HepG2 (cell line): ENCODE measurements at regions not wholly inside any gene's neighbourhood (a gene's known extent, or its start where the extent isn't known, plus 50 kb on each side); places are given as distances from the start of the nearest gene placed in this dataset.

Experiments
- ATAC-seq: fragments of 200-7000 bp; cut with Tn5 transposase; 3 replicates; pipeline ENCODE4 v1.9.1; 2020; ENCODE audit warnings: mild to moderate bottlenecking, moderate library complexity
- BruUV-seq: library from RNA; stranded (reverse); fragments of 400-500 nt; replicated peaks from 2 replicates; lab custom pipeline; 2021; lab: Mats Ljungman, UMichigan
- CTCF ChIA-PET: fragments of 300-600 bp; formaldehyde crosslinking; extraction: SDS; loops from one replicate; lab custom pipeline; 2021; ENCODE audit warnings: low total read pairs, inconsistent platforms, low intra/inter-chr PET ratio; lab: Yijun Ruan, JAX
- POLR2A ChIA-PET: fragments of 350-600 bp; sonication (Branson Sonifier 250); formaldehyde crosslinking; loops from one replicate; lab custom pipeline; 2020; ENCODE audit warnings: antibody characterized with exemption, inconsistent platforms; lab: Yijun Ruan, JAX
- DNase-seq: peaks from one replicate; pipeline ENCODE4 v3.0.0-alpha.2; 2015; ENCODE audit warnings: low spot score
- FAIRE-seq: peaks from 3 replicates; lab custom pipeline; 2011; peaks lifted over from hg19 to GRCh38; lab: Jason Lieb, UNC
- H2AFZ ChIP-seq: one replicate; pipeline ENCODE4 v1.6.1; 2011; ENCODE audit warnings: low read length, inconsistent platforms
- H3K27ac ChIP-seq: fragments of 300-600 bp; 3 replicates; pipeline ENCODE4 v1.8.0; 2011; ENCODE audit warnings: mixed run types, mild to moderate bottlenecking, mixed read lengths, low read length, inconsistent platforms; ENCODE audit not compliant: insufficient read depth; ENCODE audit errors: extremely low read length
- H3K27me3 ChIP-seq, 2 experiments: fragments of 200-600 bp in 1 of 2; 2 replicates in 1 of 2; 3 replicates in 1 of 2; pipeline versions ENCODE4 v1.6.0 to v1.8.0; 2011; ENCODE audit warnings: low read length in 2 of 2, mild to moderate bottlenecking in 2 of 2, moderate library complexity in 2 of 2, inconsistent platforms in 1 of 2; ENCODE audit not compliant: insufficient read depth in 2 of 2, control insufficient read depth in 1 of 2
- H3K36me3 ChIP-seq, 2 experiments: fragments of 200-600 bp in 1 of 2; replicated peaks in 1 of 2; 2 replicates in 1 of 2; 3 replicates in 1 of 2; pipeline versions ENCODE4 v1.5.1 to v1.8.0; 2011; ENCODE audit warnings: low read length in 2 of 2, inconsistent platforms in 1 of 2; ENCODE audit not compliant: insufficient read depth in 2 of 2, control insufficient read depth in 1 of 2
- H3K4me1 ChIP-seq: 2 replicates; pipeline ENCODE4 v1.5.1; 2012; ENCODE audit warnings: low read length, inconsistent platforms; ENCODE audit not compliant: insufficient read depth
- H3K4me2 ChIP-seq: 2 replicates; pipeline ENCODE4 v1.6.0; 2011; ENCODE audit warnings: low read depth, low read length, inconsistent platforms
- H3K4me3 ChIP-seq, 3 experiments: fragments of 200-600 bp in 1 of 3; sonication (generic), shearing (Covaris generic) in 1 of 3; replicated peaks in 1 of 3; 2 replicates each; pipeline ENCODE4 v1.5.1; 2011 to 2016; ENCODE audit warnings: low read length in 3 of 3, inconsistent platforms in 2 of 3, low read depth in 2 of 3, mild to moderate bottlenecking in 2 of 3, control low read depth in 1 of 3, mixed read lengths in 1 of 3; ENCODE audit not compliant: insufficient read depth in 1 of 3
- H3K79me2 ChIP-seq: one replicate; pipeline ENCODE4 v1.6.1; 2011; ENCODE audit warnings: low read length, inconsistent platforms; ENCODE audit not compliant: insufficient read depth
- H3K9ac ChIP-seq: 2 replicates; pipeline ENCODE4 v1.6.0; 2011; ENCODE audit warnings: mild to moderate bottlenecking, low read depth, low read length, inconsistent platforms; ENCODE audit not compliant: insufficient read depth
- H3K9me3 ChIP-seq: 2 replicates; pipeline ENCODE4 v1.5.1; 2012; ENCODE audit warnings: mild to moderate bottlenecking, low read length
- H4K20me1 ChIP-seq: 2 replicates; pipeline ENCODE4 v1.6.0; 2011; ENCODE audit warnings: inconsistent platforms, mild to moderate bottlenecking, low read length, moderate library complexity; ENCODE audit not compliant: insufficient read depth
- DMAP1 ChIP-seq: IDR thresholded peaks from 2 replicates; pipeline ENCODE4 v1.6.1; 2016
- GABPB1 ChIP-seq: IDR thresholded peaks from 2 replicates; pipeline ENCODE4 v1.6.1; 2016; ENCODE audit warnings: mild to moderate bottlenecking, missing genetic modification reagents, moderate library complexity, missing compliant biosample characterization
- HCFC1 ChIP-seq: fragments of 150-350 bp; IDR thresholded peaks from 2 replicates; pipeline ENCODE4 v1.6.1; 2014; ENCODE audit warnings: low read depth, low read length
- HOXA7 ChIP-seq: sonication (generic); formaldehyde crosslinking; IDR thresholded peaks from 2 replicates; pipeline ENCODE4 v1.8.1; 2022; ENCODE audit warnings: mild to moderate bottlenecking, missing genetic modification reagents, moderate library complexity
- MAZ ChIP-seq, 2 experiments: sonication (generic) in 1 of 2; formaldehyde crosslinking in 1 of 2; IDR thresholded peaks; 2 replicates each; pipeline versions ENCODE4 v1.5.0 to v1.6.1; 2012 to 2020; ENCODE audit warnings: low read depth in 2 of 2, mild to moderate bottlenecking in 2 of 2, borderline replicate concordance in 1 of 2, improper control_type of control experiment in 1 of 2, low read length in 1 of 2, missing genetic modification reagents in 1 of 2, moderate library complexity in 1 of 2
- MTF1 ChIP-seq: sonication (generic); formaldehyde crosslinking; IDR thresholded peaks from 2 replicates; pipeline ENCODE4 v1.5.0; 2020; ENCODE audit warnings: missing genetic modification reagents
- ONECUT2 ChIP-seq: sonication (generic); formaldehyde crosslinking; IDR thresholded peaks from 2 replicates; pipeline ENCODE4 v1.4.0; 2020; ENCODE audit warnings: missing genetic modification reagents
- ZBTB46 ChIP-seq: sonication (generic); formaldehyde crosslinking; IDR thresholded peaks from 2 replicates; pipeline ENCODE4 v1.4.0; 2020; ENCODE audit warnings: mild to moderate bottlenecking, missing genetic modification reagents, borderline replicate concordance
- ZFP1 ChIP-seq: IDR thresholded peaks from 2 replicates; pipeline ENCODE4 v1.6.1; 2016
- ZFP82 ChIP-seq: sonication (generic); formaldehyde crosslinking; IDR thresholded peaks from 2 replicates; pipeline ENCODE4 v1.5.1; 2020; ENCODE audit warnings: mild to moderate bottlenecking, missing genetic modification reagents, borderline replicate concordance
- ZNF512B ChIP-seq: sonication (generic); formaldehyde crosslinking; IDR thresholded peaks from 2 replicates; pipeline ENCODE4 v1.5.1; 2020; ENCODE audit warnings: missing genetic modification reagents, mild to moderate bottlenecking, borderline replicate concordance
- ZNF652 ChIP-seq: IDR thresholded peaks from 2 replicates; pipeline ENCODE4 v1.6.1; 2016; ENCODE audit warnings: low read depth, borderline replicate concordance
- ZNF687 ChIP-seq: sonication (generic); formaldehyde crosslinking; IDR thresholded peaks from 2 replicates; pipeline ENCODE4 v1.5.1; 2020; ENCODE audit warnings: mild to moderate bottlenecking, missing genetic modification reagents, moderate library complexity
- ZNF784 ChIP-seq: sonication (generic); formaldehyde crosslinking; IDR thresholded peaks from 2 replicates; pipeline ENCODE4 v1.5.1; 2020; ENCODE audit warnings: missing genetic modification reagents, mild to moderate bottlenecking, borderline replicate concordance
- WGBS: methylation state at CpG from one replicate; pipeline ENCODE4 v1.1.6; 2017; ENCODE audit warnings: low lambda C conversion rate; 5-methylcytosine and 5-hydroxymethylcytosine counted together
- in situ Hi-C: cut with HindIII; loops from 2 replicates; pipeline ENCODE4 v1.10.0; 2017; ENCODE audit warnings: low pct_unique_long_range_greater_than_20kb; ENCODE audit not compliant: extremely low pct_ligation_motif_present
- intact Hi-C: fragments of 100-400 bp; cut with micrococcal nuclease; formaldehyde crosslinking; loops from one replicate; pipeline ENCODE4 v1.10.0; 2022; ENCODE audit not compliant: unreplicated experiment
- TF ChIP-seq, protein P1 (sequence below): sonication (generic); formaldehyde crosslinking; IDR thresholded peaks from 2 replicates; pipeline ENCODE4 v1.5.1; 2020; ENCODE audit warnings: mild to moderate bottlenecking, missing genetic modification reagents, moderate library complexity

DNA sequence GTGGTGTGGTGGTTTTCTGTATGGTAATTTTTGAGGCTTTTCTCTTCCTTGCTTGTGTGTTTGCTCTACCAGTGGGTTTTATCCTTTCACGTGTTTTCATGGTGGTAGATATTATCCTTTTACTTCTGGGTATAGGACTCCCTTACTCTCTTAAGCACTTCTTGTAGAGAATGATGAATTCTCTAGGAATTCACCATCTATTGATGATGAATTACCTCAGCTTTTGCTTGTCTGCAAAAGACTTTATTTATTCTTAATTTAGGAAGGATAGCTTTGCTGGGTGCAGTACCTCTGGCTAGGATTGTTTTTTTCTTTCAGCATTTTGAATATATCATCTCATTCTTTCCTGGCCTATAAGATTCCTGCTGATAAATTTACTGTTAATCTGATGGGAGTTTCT, 415.3 kb downstream of the PDGFC start:
- H3K27ac ChIP-seq: no peak overlapping the region
- H2AFZ ChIP-seq: no peak overlapping the region
- no peak for ATAC-seq
- no peak overlapping the region for H3K9ac ChIP-seq
- no peak for DNase-seq
- no peaks in the 10 kb centered on the region for H4K20me1 ChIP-seq
- ChIA-PET CTCF (no interaction called here), POLR2A (no interaction called here)
- FAIRE-seq: no peak
- H3K9me3 ChIP-seq: no peaks in the 10 kb centered on the region
- H3K4me2 ChIP-seq: no peak overlapping the region
- H3K4me3 ChIP-seq: no peak overlapping the region
- H3K79me2 ChIP-seq: no peaks in the 10 kb centered on the region
- no TSS peak for BruUV-seq
- in situ Hi-C loops: no loop called here
- H3K27me3 ChIP-seq: no peaks in the 10 kb centered on the region
- WGBS: 7% methylated on average over 1 of the region's 1 CpG
- intact Hi-C loops: no loop called here
- no peaks in the 10 kb centered on the region for H3K36me3 ChIP-seq
- no peaks in the 10 kb centered on the region for H3K4me1 ChIP-seq
- no peak for TF ChIP-seq ZNF687 (CRISPR knock-in tag)
- TF ChIP-seq HOXA7 (CRISPR knock-in tag): no peak
- TF ChIP-seq HCFC1: no peak
- TF ChIP-seq, protein P1, sequence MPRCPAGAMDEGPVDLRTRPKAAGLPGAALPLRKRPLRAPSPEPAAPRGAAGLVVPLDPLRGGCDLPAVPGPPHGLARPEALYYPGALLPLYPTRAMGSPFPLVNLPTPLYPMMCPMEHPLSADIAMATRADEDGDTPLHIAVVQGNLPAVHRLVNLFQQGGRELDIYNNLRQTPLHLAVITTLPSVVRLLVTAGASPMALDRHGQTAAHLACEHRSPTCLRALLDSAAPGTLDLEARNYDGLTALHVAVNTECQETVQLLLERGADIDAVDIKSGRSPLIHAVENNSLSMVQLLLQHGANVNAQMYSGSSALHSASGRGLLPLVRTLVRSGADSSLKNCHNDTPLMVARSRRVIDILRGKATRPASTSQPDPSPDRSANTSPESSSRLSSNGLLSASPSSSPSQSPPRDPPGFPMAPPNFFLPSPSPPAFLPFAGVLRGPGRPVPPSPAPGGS (CRISPR knock-in tag): no peak
- TF ChIP-seq ZNF784 (CRISPR knock-in tag): no peak
- no peak for TF ChIP-seq MAZ (IDR thresholded peaks at IDR 0.05; ENCODE audit: borderline replicate concordance, low read depth, low read length)
- no peak for TF ChIP-seq MAZ (CRISPR knock-in tag; IDR thresholded peaks at IDR 0.05; ENCODE audit: low read depth)
- no peak for TF ChIP-seq ZFP82 (CRISPR knock-in tag)
- no peak for TF ChIP-seq ONECUT2 (CRISPR knock-in tag)
- no peak for TF ChIP-seq ZNF512B (CRISPR knock-in tag)
- TF ChIP-seq ZBTB46 (CRISPR knock-in tag): no peak
- no peak for TF ChIP-seq ZNF652
- TF ChIP-seq ZFP1 (CRISPR knock-in tag): no peak
- TF ChIP-seq GABPB1 (CRISPR knock-in tag): no peak
- TF ChIP-seq MTF1 (CRISPR knock-in tag): no peak
- no peak for TF ChIP-seq DMAP1 (CRISPR knock-in tag)
